HEK293 (cell line): ENCODE measurements at regions not wholly inside any gene's neighbourhood (a gene's known extent, or its start where the extent isn't known, plus 50 kb on each side); places are given as distances from the start of the nearest gene placed in this dataset.

ENCODE experiments used
- CTCF ChIA-PET: fragments of 350-600 bp; formaldehyde crosslinking; extraction: SDS; loops from one replicate; lab custom pipeline; 2021; ENCODE audit warnings: antibody characterized with exemption; lab: Yijun Ruan, JAX
- POLR2A ChIA-PET: fragments of 300-600 bp; formaldehyde crosslinking; extraction: SDS; loops from one replicate; lab custom pipeline; 2020; ENCODE audit warnings: antibody characterized with exemption, inconsistent platforms; lab: Yijun Ruan, JAX
- H3K27ac ChIP-seq: fragments of 200-500 bp; sonication (Bioruptor generic); 2 replicates; pipeline ENCODE4 v1.5.1; 2014; ENCODE audit warnings: low read depth, low read length, control low read depth, inconsistent platforms; ENCODE audit errors: extremely low read depth
- H3K36me3 ChIP-seq, 2 experiments: fragments of 200-500 bp in 1 of 2; sonication (Bioruptor generic) in 1 of 2; 1 replicate in 1 of 2; 2 replicates in 1 of 2; pipeline ENCODE4 v1.5.1; 2014 to 2017; ENCODE audit warnings: inconsistent platforms in 2 of 2, low read length in 2 of 2; ENCODE audit not compliant: control insufficient read depth in 2 of 2, insufficient read depth in 1 of 2
- H3K4me1 ChIP-seq: fragments of 200-500 bp; sonication (Bioruptor generic); 2 replicates; pipeline ENCODE4 v1.5.1; 2014; ENCODE audit warnings: mild to moderate bottlenecking, low read length, inconsistent platforms; ENCODE audit not compliant: control insufficient read depth, insufficient read depth
- H3K4me3 ChIP-seq: 2 replicates; pipeline ENCODE4 v1.5.1; 2011; ENCODE audit warnings: low read depth, mild to moderate bottlenecking, control low read depth, low read length, moderate library complexity
- H3K9me3 ChIP-seq: fragments of 200-500 bp; sonication (Bioruptor generic); 2 replicates; pipeline ENCODE4 v1.5.1; 2014; ENCODE audit warnings: low read depth, low read length, inconsistent platforms; ENCODE audit not compliant: control insufficient read depth, insufficient read depth
- ELK4 ChIP-seq: IDR thresholded peaks from 2 replicates; pipeline ENCODE4 v1.6.1; 2011; ENCODE audit warnings: mild to moderate bottlenecking, low read depth, low read length, borderline replicate concordance
- HOXA7 ChIP-seq: sonication (generic); formaldehyde crosslinking; IDR thresholded peaks from 2 replicates; pipeline ENCODE4 v1.8.1; 2022; ENCODE audit warnings: missing genetic modification reagents, borderline replicate concordance
- KLF7 ChIP-seq: fragments of 450-650 bp; formaldehyde crosslinking; IDR thresholded peaks from 2 replicates; pipeline ENCODE4 v1.5.1; 2016; ENCODE audit warnings: missing biosample characterization, missing genetic modification characterization, borderline replicate concordance
- OSR2 ChIP-seq: fragments of 450-650 bp; formaldehyde crosslinking; IDR thresholded peaks from 2 replicates; pipeline ENCODE4 v1.5.1; 2016; ENCODE audit warnings: missing biosample characterization, missing genetic modification characterization
- REST ChIP-seq: fragments of 450-650 bp; formaldehyde crosslinking; IDR thresholded peaks from 2 replicates; pipeline ENCODE4 v1.5.1; 2016; ENCODE audit warnings: missing biosample characterization, missing genetic modification characterization
- YY1 ChIP-seq: fragments of 450-650 bp; formaldehyde crosslinking; IDR thresholded peaks from 2 replicates; pipeline ENCODE4 v1.5.1; 2018; ENCODE audit warnings: missing biosample characterization, missing genetic modification characterization
- ZNF214 ChIP-seq: fragments of 450-650 bp; formaldehyde crosslinking; IDR thresholded peaks from 2 replicates; pipeline ENCODE4 v1.5.1; 2017; ENCODE audit warnings: missing biosample characterization, mild to moderate bottlenecking, missing genetic modification characterization, borderline replicate concordance
- ZNF280C ChIP-seq: fragments of 450-650 bp; formaldehyde crosslinking; IDR thresholded peaks from 2 replicates; pipeline ENCODE4 v1.5.1; 2016; ENCODE audit warnings: missing biosample characterization, missing genetic modification characterization
- ZNF302 ChIP-seq: fragments of 450-650 bp; formaldehyde crosslinking; IDR thresholded peaks from 2 replicates; pipeline ENCODE4 v1.5.1; 2016; ENCODE audit warnings: missing biosample characterization, missing genetic modification characterization, low read depth
- ZNF311 ChIP-seq: fragments of 450-650 bp; formaldehyde crosslinking; IDR thresholded peaks from 2 replicates; pipeline ENCODE4 v1.5.1; 2017; ENCODE audit warnings: missing biosample characterization, missing genetic modification characterization, borderline replicate concordance
- ZNF426 ChIP-seq: fragments of 450-650 bp; formaldehyde crosslinking; IDR thresholded peaks from 2 replicates; pipeline ENCODE4 v1.5.1; 2017; ENCODE audit warnings: missing biosample characterization, missing genetic modification characterization, mild to moderate bottlenecking, inconsistent platforms, moderate library complexity
- ZNF514 ChIP-seq: fragments of 450-650 bp; formaldehyde crosslinking; IDR thresholded peaks from 2 replicates; pipeline ENCODE4 v1.5.1; 2016; ENCODE audit warnings: missing biosample characterization, missing genetic modification characterization
- ZNF518A ChIP-seq: fragments of 450-650 bp; formaldehyde crosslinking; conservative IDR thresholded peaks from 2 replicates; pipeline ENCODE4 v1.5.1; 2016; ENCODE audit warnings: low read depth, missing biosample characterization, missing genetic modification characterization
- ZNF529 ChIP-seq: fragments of 450-650 bp; formaldehyde crosslinking; IDR thresholded peaks from 2 replicates; pipeline ENCODE4 v1.5.1; 2017; ENCODE audit warnings: missing genetic modification characterization, missing biosample characterization; ENCODE audit not compliant: insufficient replicate concordance
- ZNF555 ChIP-seq: fragments of 450-650 bp; formaldehyde crosslinking; conservative IDR thresholded peaks from 2 replicates; pipeline ENCODE4 v1.5.1; 2017; ENCODE audit warnings: missing biosample characterization, mild to moderate bottlenecking, missing genetic modification characterization, inconsistent platforms
- ZNF629 ChIP-seq: fragments of 450-650 bp; formaldehyde crosslinking; IDR thresholded peaks from 2 replicates; pipeline ENCODE4 v1.5.1; 2017; ENCODE audit warnings: missing biosample characterization, missing genetic modification characterization
- ZNF677 ChIP-seq: fragments of 450-650 bp; IDR thresholded peaks from 2 replicates; pipeline ENCODE4 v1.5.0; 2018; ENCODE audit warnings: missing biosample characterization, mild to moderate bottlenecking, missing genetic modification characterization, moderate library complexity
- ZNF837 ChIP-seq: fragments of 450-650 bp; formaldehyde crosslinking; IDR thresholded peaks from 2 replicates; pipeline ENCODE4 v1.5.1; 2016; ENCODE audit warnings: missing biosample characterization, missing genetic modification characterization
- ZSCAN23 ChIP-seq: fragments of 450-650 bp; formaldehyde crosslinking; IDR thresholded peaks from 2 replicates; pipeline ENCODE4 v1.5.1; 2016; ENCODE audit warnings: missing biosample characterization, missing genetic modification characterization

- CTCF ChIA-PET = no interaction called here
- no peaks in the 10 kb centered on the region for H3K9me3 ChIP-seq
- H3K4me3 ChIP-seq = no peak overlapping the region
- H3K36me3 ChIP-seq = no peaks in the 10 kb centered on the region
- POLR2A ChIA-PET = no interaction called here
- no peaks in the 10 kb centered on the region for H3K4me1 ChIP-seq
- TF ChIP-seq ZNF280C (tag by site-specific recombination) = no peak
- no peak for TF ChIP-seq OSR2
- TF ChIP-seq ZNF311 (tag by site-specific recombination) = no peak
- TF ChIP-seq KLF7 (tag by site-specific recombination) = no peak
- TF ChIP-seq ZNF529 (tag by site-specific recombination) = no peak
- no peak for TF ChIP-seq ZNF837 (tag by site-specific recombination)
- TF ChIP-seq ZNF518A = no peak
- TF ChIP-seq REST (tag by site-specific recombination) = no peak
- no peak for TF ChIP-seq ZSCAN23
- TF ChIP-seq HOXA7 (CRISPR knock-in tag) = no peak
- TF ChIP-seq ZNF629 (tag by site-specific recombination) = no peak
- no peak for TF ChIP-seq ELK4
- no peak for TF ChIP-seq ZNF677 (tag by site-specific recombination)
- no peak for TF ChIP-seq YY1 (tag by site-specific recombination)
- no peak for TF ChIP-seq ZNF214 (tag by site-specific recombination)
- TF ChIP-seq ZNF426 (tag by site-specific recombination) = no peak
- TF ChIP-seq ZNF514 = no peak
- TF ChIP-seq ZNF555 (tag by site-specific recombination) = no peak
- TF ChIP-seq ZNF302 (tag by site-specific recombination) = no peak
- no peak overlapping the region for H3K27ac ChIP-seq
Measured at GRCh38 chr6:40268614-40269013, 318.6 kb downstream of the LRFN2 start.
